ENCODE measurements at regions not wholly inside any gene's neighbourhood (a gene's known extent, or its start where the extent isn't known, plus 50 kb on each side); places are given as distances from the start of the nearest gene placed in this dataset.

- Histone ChIP-seq H3K36me3 (ENCODE audit: insufficient read depth, low read depth, low read length) (no peaks in the 10 kb centered on the region), H3K9ac (ENCODE audit: low read depth, low read length) (no peak overlapping the region), H3K27me3 (ENCODE audit: insufficient read depth, low read length) (no peaks in the 10 kb centered on the region), H3K4me1 (ENCODE audit: insufficient read depth, low read length) (no peaks in the 10 kb centered on the region), H3K4me3 (ENCODE audit: low read length) (no peak overlapping the region), H3K27ac (ENCODE audit: low read length) (no peak overlapping the region), H3K9me3 (ENCODE audit: insufficient read depth, low read depth, low read length) (no peaks in the 10 kb centered on the region)
Observed at GRCh38 chr4:23707652-23708026, 182.2 kb downstream of the PPARGC1A start.

- no peak overlapping the region for H3K27ac ChIP-seq (ENCODE audit: low read length)
- no peaks in the 10 kb centered on the region for H3K4me1 ChIP-seq (ENCODE audit: insufficient read depth, low read length)
- no peak overlapping the region for H3K9ac ChIP-seq (ENCODE audit: low read depth, low read length)
- H3K36me3 ChIP-seq (ENCODE audit: insufficient read depth, low read depth, low read length) = no peaks in the 10 kb centered on the region
- H3K9me3 ChIP-seq (ENCODE audit: insufficient read depth, low read depth, low read length) = no peaks in the 10 kb centered on the region
- H3K4me3 ChIP-seq (ENCODE audit: low read length) = no peak overlapping the region
- no peaks in the 10 kb centered on the region for H3K27me3 ChIP-seq (ENCODE audit: insufficient read depth, low read length)
Observed at GRCh38 chr4:23706972-23707651, 182.7 kb downstream of the PPARGC1A start.

GRCh38 chr4:23700197-23700596, 189.7 kb downstream of the PPARGC1A start:
- Histone ChIP-seq H3K9ac (ENCODE audit: low read depth, low read length) (no peak overlapping the region), H3K9me3 (ENCODE audit: insufficient read depth, low read depth, low read length) (no peaks in the 10 kb centered on the region), H3K27ac (ENCODE audit: low read length) (no peak overlapping the region), H3K27me3 (ENCODE audit: insufficient read depth, low read length) (no peaks in the 10 kb centered on the region), H3K4me3 (ENCODE audit: low read length) (no peak overlapping the region), H3K36me3 (ENCODE audit: insufficient read depth, low read depth, low read length) (no peaks in the 10 kb centered on the region), H3K4me1 (ENCODE audit: insufficient read depth, low read length) (no peaks in the 10 kb centered on the region)

- no peaks in the 10 kb centered on the region for H3K4me1 ChIP-seq (ENCODE audit: insufficient read depth, low read length)
- no peak overlapping the region for H3K4me3 ChIP-seq (ENCODE audit: low read length)
- no peak overlapping the region for H3K27ac ChIP-seq (ENCODE audit: low read length)
- H3K9me3 ChIP-seq (ENCODE audit: insufficient read depth, low read depth, low read length) = no peaks in the 10 kb centered on the region
- no peak overlapping the region for H3K9ac ChIP-seq (ENCODE audit: low read depth, low read length)
- H3K27me3 ChIP-seq (ENCODE audit: insufficient read depth, low read length) = no peaks in the 10 kb centered on the region
- H3K36me3 ChIP-seq (ENCODE audit: insufficient read depth, low read depth, low read length) = no peaks in the 10 kb centered on the region
Observed at GRCh38 chr4:23697722-23698121, 192.1 kb downstream of the PPARGC1A start.

GRCh38 chr4:23697001-23697528, 192.8 kb downstream of the PPARGC1A start:
- H3K36me3 ChIP-seq (ENCODE audit: insufficient read depth, low read depth, low read length) = no peaks in the 10 kb centered on the region
- no peak overlapping the region for H3K27ac ChIP-seq (ENCODE audit: low read length)
- H3K4me3 ChIP-seq (ENCODE audit: low read length) = no peak overlapping the region
- H3K9ac ChIP-seq (ENCODE audit: low read depth, low read length) = no peak overlapping the region
- no peaks in the 10 kb centered on the region for H3K9me3 ChIP-seq (ENCODE audit: insufficient read depth, low read depth, low read length)
- H3K4me1 ChIP-seq (ENCODE audit: insufficient read depth, low read length) = no peaks in the 10 kb centered on the region
- H3K27me3 ChIP-seq (ENCODE audit: insufficient read depth, low read length) = no peaks in the 10 kb centered on the region

GRCh38 chr4:23686169-23686897, 203.5 kb downstream of the PPARGC1A start:
- Histone ChIP-seq H3K9me3 (ENCODE audit: insufficient read depth, low read depth, low read length) (peaks cover 28% of the 10 kb centered on the region), H3K27me3 (ENCODE audit: insufficient read depth, low read length) (no peaks in the 10 kb centered on the region), H3K4me3 (ENCODE audit: low read length) (no peak overlapping the region), H3K4me1 (ENCODE audit: insufficient read depth, low read length) (no peaks in the 10 kb centered on the region), H3K9ac (ENCODE audit: low read depth, low read length) (no peak overlapping the region), H3K36me3 (ENCODE audit: insufficient read depth, low read depth, low read length) (no peaks in the 10 kb centered on the region), H3K27ac (ENCODE audit: low read length) (no peak overlapping the region)

GRCh38 chr4:23685471-23685870, 204.4 kb downstream of the PPARGC1A start:
- H3K27ac ChIP-seq (ENCODE audit: low read length) = no peak overlapping the region
- peaks cover 27% of the 10 kb centered on the region for H3K9me3 ChIP-seq (ENCODE audit: insufficient read depth, low read depth, low read length)
- no peaks in the 10 kb centered on the region for H3K4me1 ChIP-seq (ENCODE audit: insufficient read depth, low read length)
- H3K4me3 ChIP-seq (ENCODE audit: low read length) = no peak overlapping the region
- no peaks in the 10 kb centered on the region for H3K27me3 ChIP-seq (ENCODE audit: insufficient read depth, low read length)
- no peak overlapping the region for H3K9ac ChIP-seq (ENCODE audit: low read depth, low read length)
- no peaks in the 10 kb centered on the region for H3K36me3 ChIP-seq (ENCODE audit: insufficient read depth, low read depth, low read length)

- Histone ChIP-seq H3K4me3 (ENCODE audit: low read length) (no peak overlapping the region), H3K36me3 (ENCODE audit: insufficient read depth, low read depth, low read length) (no peaks in the 10 kb centered on the region), H3K9me3 (ENCODE audit: insufficient read depth, low read depth, low read length) (peaks cover 9% of the 10 kb centered on the region), H3K9ac (ENCODE audit: low read depth, low read length) (no peak overlapping the region), H3K4me1 (ENCODE audit: insufficient read depth, low read length) (no peaks in the 10 kb centered on the region), H3K27me3 (ENCODE audit: insufficient read depth, low read length) (no peaks in the 10 kb centered on the region), H3K27ac (ENCODE audit: low read length) (no peak overlapping the region)
Observed at GRCh38 chr4:23680671-23681518, 209.0 kb downstream of the PPARGC1A start.

- Histone ChIP-seq H3K9ac (ENCODE audit: low read depth, low read length) (no peak overlapping the region), H3K4me1 (ENCODE audit: insufficient read depth, low read length) (no peaks in the 10 kb centered on the region), H3K27ac (ENCODE audit: low read length) (no peak overlapping the region), H3K4me3 (ENCODE audit: low read length) (no peak overlapping the region), H3K9me3 (ENCODE audit: insufficient read depth, low read depth, low read length) (peaks cover 3% of the 10 kb centered on the region; the same call in 1 of the 2 replicates), H3K36me3 (ENCODE audit: insufficient read depth, low read depth, low read length) (no peaks in the 10 kb centered on the region), H3K27me3 (ENCODE audit: insufficient read depth, low read length) (no peaks in the 10 kb centered on the region)
Observed at GRCh38 chr4:23674694-23675093, 215.2 kb downstream of the PPARGC1A start.

- Histone ChIP-seq H3K9me3 (ENCODE audit: insufficient read depth, low read depth, low read length) (no peaks in the 10 kb centered on the region), H3K4me1 (ENCODE audit: insufficient read depth, low read length) (no peaks in the 10 kb centered on the region), H3K36me3 (ENCODE audit: insufficient read depth, low read depth, low read length) (no peaks in the 10 kb centered on the region), H3K9ac (ENCODE audit: low read depth, low read length) (no peak overlapping the region), H3K27me3 (ENCODE audit: insufficient read depth, low read length) (no peaks in the 10 kb centered on the region), H3K4me3 (ENCODE audit: low read length) (no peak overlapping the region), H3K27ac (ENCODE audit: low read length) (no peak overlapping the region)
Observed at GRCh38 chr4:23667659-23668058, 222.2 kb downstream of the PPARGC1A start.

GRCh38 chr4:23660865-23661264, 229.0 kb downstream of the PPARGC1A start:
- H3K27ac ChIP-seq (ENCODE audit: low read length) = no peak overlapping the region
- H3K36me3 ChIP-seq (ENCODE audit: insufficient read depth, low read depth, low read length) = no peaks in the 10 kb centered on the region
- H3K4me3 ChIP-seq (ENCODE audit: low read length) = no peak overlapping the region
- no peak overlapping the region for H3K9ac ChIP-seq (ENCODE audit: low read depth, low read length)
- no peaks in the 10 kb centered on the region for H3K27me3 ChIP-seq (ENCODE audit: insufficient read depth, low read length)
- H3K4me1 ChIP-seq (ENCODE audit: insufficient read depth, low read length) = no peaks in the 10 kb centered on the region
- H3K9me3 ChIP-seq (ENCODE audit: insufficient read depth, low read depth, low read length) = no peaks in the 10 kb centered on the region
